ENCODE measurements at regions not wholly inside any gene's neighbourhood (a gene's known extent, or its start where the extent isn't known, plus 50 kb on each side); places are given as distances from the start of the nearest gene placed in this dataset.

GRCh38 chr10:91698258-91698657 is 65.4 kb upstream of the PPP1R3C start:
- no peak for TF ChIP-seq POLR2A (IDR thresholded peaks at IDR 0.05)
- no peak for TF ChIP-seq CTCF (IDR thresholded peaks at IDR 0.05)

All from Peyer's patch (tissue), 4 donors.